A673 (cell line): ENCODE measurements at regions not wholly inside any gene's neighbourhood (a gene's known extent, or its start where the extent isn't known, plus 50 kb on each side); places are given as distances from the start of the nearest gene placed in this dataset.
A peak's percentile ranks its signal among the peaks of the same experiment; 100 is the strongest.
"Not testable (repeated sequence)": the region's sequence is repeated elsewhere in the genome, so short reads cannot be mapped to it uniquely, and the experiment has no call there.

ENCODE experiments used
- BruUV-seq: library from RNA; stranded (reverse); fragments of 400-500 nt; replicated peaks from 2 replicates; lab custom pipeline; 2021; lab: Mats Ljungman, UMichigan
- CTCF ChIA-PET: fragments of 300-600 bp; sonication (Branson Sonifier 250); formaldehyde crosslinking; loops from one replicate; lab custom pipeline; 2022; ENCODE audit warnings: antibody characterized with exemption; lab: Charles Lee
- POLR2A ChIA-PET: fragments of 300-600 bp; sonication (Branson Sonifier 250); formaldehyde crosslinking; loops from one replicate; lab custom pipeline; 2022; ENCODE audit warnings: antibody characterized with exemption; ENCODE audit not compliant: low non-redundant PET; lab: Charles Lee
- DNase-seq: peaks from one replicate; pipeline ENCODE4 v3.0.0-alpha.2; 2015; ENCODE audit warnings: low spot score
- H3K27ac ChIP-seq: fragments of 200-600 bp; sonication (generic); 2 replicates; pipeline ENCODE4 v1.5.1; 2016; ENCODE audit warnings: mixed run types, low read depth, mild to moderate bottlenecking, mixed read lengths, antibody characterized with exemption, low read length; ENCODE audit not compliant: poor library complexity, severe bottlenecking
- H3K27me3 ChIP-seq: fragments of 200-600 bp; sonication (generic); replicated peaks from 2 replicates; pipeline ENCODE4 v1.6.1; 2017; ENCODE audit warnings: mixed run types, low read depth, mild to moderate bottlenecking, mixed read lengths, antibody characterized with exemption, low read length; ENCODE audit not compliant: insufficient read depth, poor library complexity
- H3K36me3 ChIP-seq: fragments of 200-600 bp; sonication (generic); 2 replicates; pipeline ENCODE4 v1.6.1; 2016; ENCODE audit warnings: mixed run types, mild to moderate bottlenecking, mixed read lengths, antibody characterized with exemption, low read length; ENCODE audit not compliant: insufficient read depth, poor library complexity, severe bottlenecking
- H3K4me1 ChIP-seq: fragments of 200-600 bp; sonication (generic); 2 replicates; pipeline ENCODE4 v1.6.1; 2017; ENCODE audit warnings: mixed run types, mild to moderate bottlenecking, mixed read lengths, antibody characterized with exemption, low read length; ENCODE audit not compliant: insufficient read depth, poor library complexity, severe bottlenecking
- H3K4me3 ChIP-seq: fragments of 200-600 bp; sonication (generic); 2 replicates; pipeline ENCODE4 v1.5.1; 2016; ENCODE audit warnings: low read depth, mixed run types, mild to moderate bottlenecking, mixed read lengths, low read length; ENCODE audit not compliant: poor library complexity, severe bottlenecking
- H3K9me3 ChIP-seq: fragments of 200-600 bp; sonication (generic); 2 replicates; pipeline ENCODE4 v1.6.1; 2016; ENCODE audit warnings: mixed run types, low read depth, mild to moderate bottlenecking, mixed read lengths, antibody characterized with exemption, low read length; ENCODE audit not compliant: poor library complexity, severe bottlenecking
- EZH2 ChIP-seq: fragments of 200-600 bp; sonication (generic); IDR thresholded peaks from 2 replicates; pipeline ENCODE4 v1.6.1; 2017; ENCODE audit warnings: borderline replicate concordance, low read depth, mild to moderate bottlenecking, mixed read lengths, antibody characterized with exemption, low read length; ENCODE audit not compliant: poor library complexity, severe bottlenecking
- intact Hi-C: fragments of 100-400 bp; cut with micrococcal nuclease; formaldehyde crosslinking; loops from one replicate; pipeline ENCODE4 v1.10.0; 2022; ENCODE audit not compliant: unreplicated experiment
- TF ChIP-seq, protein P1 (sequence below): fragments of 300-800, 200-600 bp; sonication (generic); conservative IDR thresholded peaks from 2 replicates; pipeline ENCODE4 v1.5.1; 2017; ENCODE audit warnings: low read depth, mild to moderate bottlenecking, antibody characterized with exemption, low read length, moderate library complexity, mixed read lengths

DNA sequence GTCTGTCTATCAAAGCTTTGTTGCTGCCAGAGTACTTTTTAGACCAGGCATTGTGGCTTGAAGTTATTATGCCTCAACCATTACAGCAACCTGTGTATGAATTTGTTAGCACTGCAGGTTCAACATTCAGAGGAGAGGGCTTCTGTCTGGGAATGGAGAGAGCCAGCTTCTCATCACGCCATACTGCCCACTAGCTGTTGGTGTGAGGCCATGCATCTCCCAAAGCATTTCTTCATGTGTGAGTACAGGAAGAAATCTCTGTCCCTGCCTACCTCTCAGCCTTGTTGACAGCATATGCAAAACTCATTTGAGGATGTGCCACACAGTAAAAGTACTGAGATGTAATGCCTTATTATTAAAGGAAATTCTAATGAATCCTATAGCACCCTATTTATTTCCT is 76.9 kb upstream of the PPARGC1A start:
- POLR2A ChIA-PET, result no interaction called here
- peaks cover 8% of the 10 kb centered on the region for H3K27me3 ChIP-seq
- intact Hi-C loops, result no loop called here
- no peaks in the 10 kb centered on the region for H3K9me3 ChIP-seq
- H3K4me1 ChIP-seq, result no peaks in the 10 kb centered on the region
- H3K27ac ChIP-seq, result no peak overlapping the region
- no TSS peak for BruUV-seq
- CTCF ChIA-PET, result no interaction called here
- no peak for TF ChIP-seq EZH2
- TF ChIP-seq, protein P1, sequence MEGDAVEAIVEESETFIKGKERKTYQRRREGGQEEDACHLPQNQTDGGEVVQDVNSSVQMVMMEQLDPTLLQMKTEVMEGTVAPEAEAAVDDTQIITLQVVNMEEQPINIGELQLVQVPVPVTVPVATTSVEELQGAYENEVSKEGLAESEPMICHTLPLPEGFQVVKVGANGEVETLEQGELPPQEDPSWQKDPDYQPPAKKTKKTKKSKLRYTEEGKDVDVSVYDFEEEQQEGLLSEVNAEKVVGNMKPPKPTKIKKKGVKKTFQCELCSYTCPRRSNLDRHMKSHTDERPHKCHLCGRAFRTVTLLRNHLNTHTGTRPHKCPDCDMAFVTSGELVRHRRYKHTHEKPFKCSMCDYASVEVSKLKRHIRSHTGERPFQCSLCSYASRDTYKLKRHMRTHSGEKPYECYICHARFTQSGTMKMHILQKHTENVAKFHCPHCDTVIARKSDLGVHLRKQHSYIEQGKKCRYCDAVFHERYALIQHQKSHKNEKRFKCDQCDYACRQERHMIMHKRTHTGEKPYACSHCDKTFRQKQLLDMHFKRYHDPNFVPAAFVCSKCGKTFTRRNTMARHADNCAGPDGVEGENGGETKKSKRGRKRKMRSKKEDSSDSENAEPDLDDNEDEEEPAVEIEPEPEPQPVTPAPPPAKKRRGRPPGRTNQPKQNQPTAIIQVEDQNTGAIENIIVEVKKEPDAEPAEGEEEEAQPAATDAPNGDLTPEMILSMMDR, result peak; percentile 33
- H3K36me3 ChIP-seq, result no peaks in the 10 kb centered on the region
- H3K4me3 ChIP-seq, result no peak overlapping the region
- DNase-seq, result peak; percentile 3

DNA sequence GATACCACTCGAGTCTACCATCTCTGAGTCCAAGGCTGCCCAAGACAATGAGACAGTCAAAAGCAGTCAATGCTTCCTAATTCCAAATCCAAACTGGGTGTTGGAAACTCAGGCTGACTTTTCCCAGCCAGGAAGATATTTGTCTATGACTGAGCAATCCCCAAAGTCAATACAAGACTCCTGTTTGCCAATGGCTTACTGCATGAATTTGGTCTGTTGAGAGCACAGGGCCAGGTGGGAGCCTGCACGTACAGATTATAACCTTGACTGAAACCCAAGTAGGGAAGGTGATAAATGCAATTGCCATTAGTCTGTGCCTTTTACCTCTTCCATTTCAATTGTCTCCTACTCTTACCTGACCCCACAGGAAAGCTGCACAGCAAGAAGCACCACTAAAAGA is 72.6 kb upstream of the PPARGC1A start:
- Histone ChIP-seq H3K27me3 (peaks cover 8% of the 10 kb centered on the region), H3K27ac (no peak overlapping the region), H3K4me1 (no peaks in the 10 kb centered on the region), H3K36me3 (no peaks in the 10 kb centered on the region), H3K4me3 (no peak overlapping the region), H3K9me3 (no peaks in the 10 kb centered on the region)
- DNase-seq, result no peak
- POLR2A ChIA-PET, result no interaction called here
- no peak for TF ChIP-seq EZH2
- TF ChIP-seq, protein P1, result no peak
- CTCF ChIA-PET, result no interaction called here
- no TSS peak for BruUV-seq
- intact Hi-C loops, result no loop called here

DNA sequence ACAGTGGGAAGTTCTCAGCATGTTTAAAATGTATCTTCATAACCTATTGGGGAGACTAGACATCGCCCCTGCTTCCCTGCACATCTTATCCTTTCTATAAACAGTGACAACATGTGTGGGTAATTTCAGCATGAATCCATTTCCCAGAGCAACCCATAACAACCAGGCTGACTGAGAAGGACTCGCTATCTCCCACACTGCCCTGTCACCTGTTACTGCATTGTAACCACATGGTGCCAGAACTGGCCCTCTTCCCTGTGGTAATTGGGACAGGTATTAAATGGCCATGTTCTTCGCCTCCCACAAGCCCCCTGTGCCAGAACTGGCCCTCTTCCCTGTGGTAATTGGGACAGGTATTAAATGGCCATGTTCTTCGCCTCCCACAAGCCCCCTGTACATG is 71.5 kb upstream of the PPARGC1A start:
- intact Hi-C loops, BruUV-seq, H3K36me3 ChIP-seq, H3K4me3 ChIP-seq, CTCF ChIA-PET, H3K27ac ChIP-seq, H3K4me1 ChIP-seq, H3K9me3 ChIP-seq, POLR2A ChIA-PET, DNase-seq, H3K27me3 ChIP-seq: not testable (repeated sequence)

DNA sequence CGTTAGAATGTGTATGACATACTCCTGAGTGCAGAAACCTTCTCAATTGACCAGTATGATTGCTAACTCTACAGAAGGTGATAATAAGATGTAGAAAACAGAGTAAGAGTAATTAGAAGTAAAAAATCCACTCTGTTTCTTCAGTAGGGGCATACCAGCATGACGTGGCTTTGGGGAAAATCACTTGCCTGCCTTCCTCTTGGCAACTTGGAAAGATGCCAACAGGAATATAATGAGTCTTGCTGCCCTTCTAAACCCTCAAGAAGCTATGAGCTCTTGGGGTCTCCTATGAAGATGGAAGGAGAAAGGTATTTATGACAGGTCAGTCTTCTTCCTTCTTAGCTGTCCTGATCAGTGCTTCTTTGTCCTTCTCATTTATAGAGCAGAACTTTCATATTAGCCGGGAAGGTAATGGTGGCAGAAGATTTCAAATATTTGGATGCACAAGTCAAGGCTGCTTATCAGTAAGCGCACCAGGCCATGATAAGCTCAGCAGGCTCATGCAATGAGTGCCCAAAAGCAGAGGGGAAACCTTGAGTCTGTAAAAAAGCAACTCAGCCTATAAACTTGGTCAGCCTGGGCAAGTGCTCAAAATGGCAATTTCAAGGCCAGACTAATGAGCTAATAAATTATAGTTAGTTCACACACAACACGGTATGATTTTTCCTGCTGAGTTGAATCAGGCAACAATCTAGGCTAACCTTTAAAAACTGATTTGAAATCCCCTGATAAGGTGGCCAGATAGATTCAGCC is 69.7 kb upstream of the PPARGC1A start:
- CTCF ChIA-PET, result no interaction called here
- TF ChIP-seq, protein P1, result no peak
- TF ChIP-seq EZH2, result no peak
- no peaks in the 10 kb centered on the region for H3K9me3 ChIP-seq
- H3K27ac ChIP-seq, result no peak overlapping the region
- no peaks in the 10 kb centered on the region for H3K4me1 ChIP-seq
- no peaks in the 10 kb centered on the region for H3K36me3 ChIP-seq
- BruUV-seq, result no TSS peak
- H3K4me3 ChIP-seq, result no peak overlapping the region
- intact Hi-C loops, result no loop called here
- DNase-seq, result no peak
- H3K27me3 ChIP-seq, result no peaks in the 10 kb centered on the region
- POLR2A ChIA-PET, result no interaction called here
